Renal cortex interstitium (tissue), 11 donors: ENCODE measurements at regions not wholly inside any gene's neighbourhood (a gene's known extent, or its start where the extent isn't known, plus 50 kb on each side); places are given as distances from the start of the nearest gene placed in this dataset.
"Not testable (repeated sequence)": the region's sequence is repeated elsewhere in the genome, so short reads cannot be mapped to it uniquely, and the experiment has no call there.

Source experiments
- DNase-seq, 11 donors: peaks; one replicate each; pipeline ENCODE4 v3.0.0-alpha.2; 2013; ENCODE audit warnings: low read depth in 9 of 11, low spot score in 4 of 11; ENCODE audit errors: extremely low read depth in 1 of 11

GRCh38 chr1:166703726-166704462 lies 135.4 kb upstream of the POGK start:
- DNase-seq: no peak

- DNase-seq: no peak
Observed at GRCh38 chr1:166705376-166706289, 133.6 kb upstream of the POGK start.

- no peak for DNase-seq
Observed at GRCh38 chr1:166716620-166717019, 122.7 kb upstream of the POGK start.

- DNase-seq: no peak
Observed at GRCh38 chr1:166721145-166721544, 118.1 kb upstream of the POGK start.

DNA sequence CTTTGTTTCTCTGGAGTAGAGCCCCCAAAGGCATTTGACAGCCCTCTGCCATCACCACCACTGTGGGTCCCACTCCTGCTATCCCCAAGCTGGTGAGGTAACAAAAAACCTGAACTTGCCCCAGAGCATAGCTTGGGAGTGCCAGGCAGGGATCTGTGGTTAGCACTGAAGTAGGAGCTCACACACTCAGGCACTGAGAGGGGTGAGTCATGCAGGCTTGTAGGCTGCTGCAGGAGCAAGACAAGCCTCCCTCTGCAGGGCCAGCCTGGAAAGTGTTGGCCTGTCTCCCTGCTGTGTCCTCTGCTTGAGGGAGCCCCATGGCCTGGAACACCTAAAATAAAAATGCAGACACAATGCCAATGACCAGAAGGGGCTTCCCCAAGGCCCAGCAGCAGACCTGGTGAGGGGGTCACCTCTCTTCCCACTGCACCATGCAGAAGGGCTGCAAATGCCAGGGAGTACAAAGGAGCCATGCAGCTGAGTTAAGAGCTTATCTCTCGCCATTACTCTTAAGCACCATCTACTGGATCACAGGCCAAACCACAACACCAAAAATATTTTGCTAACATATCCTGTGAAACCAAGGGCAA lies 108.9 kb upstream of the POGK start:
- DNase-seq: no peak

- no peak for DNase-seq
Observed at GRCh38 chr1:166738140-166738539, 101.1 kb upstream of the POGK start.

DNA sequence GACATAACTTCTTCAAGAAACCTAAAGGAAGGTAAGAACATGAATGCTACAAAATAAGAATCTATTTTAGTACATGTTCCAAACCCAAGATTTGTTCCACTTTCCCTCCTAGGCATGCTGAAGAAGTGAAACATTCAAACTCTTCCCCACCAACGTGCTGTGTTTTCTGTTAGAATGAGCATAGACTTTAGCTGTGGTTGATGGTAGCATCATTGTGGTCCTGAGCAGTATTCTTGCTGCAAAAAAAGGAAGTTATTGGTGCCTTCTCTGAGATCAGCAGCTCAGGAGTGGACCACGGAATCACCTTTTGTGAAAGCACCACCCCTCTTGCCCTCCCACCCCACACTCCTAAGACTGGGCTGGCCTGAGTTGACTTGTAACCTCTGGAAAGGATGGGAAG lies 100.4 kb upstream of the POGK start:
- DNase-seq: no peak

- no peak for DNase-seq
Observed at GRCh38 chr1:166740668-166741276, 98.5 kb upstream of the POGK start.

DNA sequence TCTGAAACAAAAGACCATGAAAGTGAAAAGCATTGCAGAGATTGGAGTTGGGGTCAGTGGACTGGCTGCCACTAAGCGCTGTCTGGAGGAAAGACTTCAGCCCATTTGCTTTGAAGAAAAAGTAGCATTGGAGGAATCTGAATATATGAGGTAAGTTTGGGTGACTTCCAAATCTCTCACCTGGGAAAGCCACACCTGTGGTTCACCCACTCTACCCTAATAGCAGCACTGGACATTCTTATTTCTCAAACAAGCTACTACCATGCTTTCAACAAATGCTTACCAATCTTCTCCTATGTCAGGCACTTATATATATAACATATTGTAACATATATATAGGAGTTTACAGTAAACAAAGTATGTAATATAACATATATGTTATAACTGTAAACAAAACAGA lies 76.0 kb upstream of the POGK start:
- no peak for DNase-seq

DNA sequence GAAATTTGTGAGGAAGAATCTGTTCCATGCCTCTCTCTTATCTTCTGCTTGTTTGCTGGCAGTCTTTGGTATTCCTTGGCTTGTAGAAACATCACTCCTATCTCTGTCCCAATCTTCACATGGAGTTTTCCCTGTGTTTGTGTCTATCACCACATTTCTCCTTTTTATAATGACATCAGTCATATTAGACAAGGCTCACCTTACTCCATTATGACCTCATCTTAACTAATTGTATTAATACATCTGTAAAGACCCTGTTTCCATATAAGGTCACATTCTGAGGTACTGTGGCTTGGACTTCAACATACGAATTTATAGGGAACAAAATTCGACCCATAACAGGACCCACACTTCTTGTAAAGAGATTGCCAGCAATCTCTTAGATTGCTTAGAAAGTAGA lies 72.3 kb upstream of the POGK start:
- no peak for DNase-seq

DNA sequence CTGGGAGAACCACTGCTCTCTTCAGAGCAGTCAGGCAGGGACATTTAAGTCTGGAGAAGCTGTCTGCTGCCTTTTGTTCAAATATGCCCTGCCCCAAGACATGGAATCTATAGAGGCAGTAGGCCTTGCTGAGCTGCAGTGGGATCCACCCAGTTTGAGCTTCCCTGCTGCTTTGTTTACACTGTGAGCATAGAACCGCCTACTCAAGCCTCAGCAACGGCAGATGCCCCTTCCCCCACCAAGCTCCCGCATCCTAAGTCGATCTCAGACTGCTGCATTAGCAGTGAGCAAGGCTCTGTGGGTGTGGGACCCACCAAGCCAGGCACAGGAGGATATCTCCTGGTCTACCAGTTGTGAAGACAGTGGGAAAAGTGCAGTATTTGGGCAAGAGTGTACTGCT lies 54.6 kb upstream of the POGK start:
- DNase-seq: not testable (repeated sequence)

- DNase-seq: no peak
Observed at GRCh38 chr1:166785987-166786386, 53.3 kb upstream of the POGK start.

GRCh38 chr1:166789286-166789685 lies 50.0 kb upstream of the POGK start:
- DNase-seq: no peak
